Vagina (tissue), 2 donors: ENCODE measurements at regions not wholly inside any gene's neighbourhood (a gene's known extent, or its start where the extent isn't known, plus 50 kb on each side); places are given as distances from the start of the nearest gene placed in this dataset.

Experiments used
- CTCF ChIP-seq, 3 experiments: fragments of 450-650 bp in 2 of 3; fragments of 200-600 bp in 1 of 3; sonication (generic) in 1 of 3; IDR thresholded peaks; one replicate each; pipeline ENCODE4 v1.5.1; 2017 to 2019; ENCODE audit warnings: antibody characterized with exemption in 3 of 3, mild to moderate bottlenecking in 2 of 3, moderate library complexity in 2 of 3
- POLR2A ChIP-seq, 2 donors: fragments of 450-650 bp; IDR thresholded peaks; one replicate each; pipeline ENCODE4 v1.6.1; 2017; ENCODE audit warnings: antibody characterized with exemption in 2 of 2, mild to moderate bottlenecking in 2 of 2, moderate library complexity in 2 of 2
- POLR2AphosphoS5 ChIP-seq, 2 donors: sonication (generic); formaldehyde crosslinking; IDR thresholded peaks; one replicate each; pipeline ENCODE4 v1.9.0; 2017; ENCODE audit warnings: antibody characterized with exemption in 2 of 2, mild to moderate bottlenecking in 2 of 2, low read depth in 1 of 2; ENCODE audit not compliant: insufficient read depth in 1 of 2

DNA sequence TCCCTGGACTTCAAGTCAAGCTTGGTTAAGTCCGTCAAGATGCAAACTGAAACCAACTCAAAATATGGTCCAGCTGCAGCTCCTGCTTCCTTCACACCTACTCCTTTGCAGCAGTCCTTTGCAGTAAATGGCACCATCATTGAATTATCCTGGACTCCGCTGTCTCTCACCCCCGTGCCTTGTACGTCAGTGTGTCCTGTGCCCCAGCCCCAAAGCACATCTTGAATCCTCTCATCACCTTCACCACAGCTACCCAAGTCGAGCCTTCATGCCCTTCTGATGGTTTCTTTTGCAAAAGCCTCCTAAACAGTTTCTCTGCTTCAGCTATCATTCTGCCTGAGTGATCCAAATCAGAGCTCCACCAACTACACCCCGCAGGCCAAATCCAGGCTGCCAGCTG, 88.4 kb upstream of the LEP start:
- TF ChIP-seq CTCF (IDR thresholded peaks at IDR 0.05) (no peak), POLR2A (IDR thresholded peaks at IDR 0.05) (no peak), POLR2AphosphoS5 (IDR thresholded peaks at IDR 0.05; ENCODE audit: insufficient read depth in 1 of 2, low read depth in 1 of 2) (no peak)
